Stimulated activated CD4-positive, alpha-beta T cell treated with anti-CD3 and anti-CD28 coated beads, Interleukin-1b, Interleukin-23, amount 100 ng/mL, for 4 hours (primary cell): ENCODE measurements at regions not wholly inside any gene's neighbourhood (a gene's known extent, or its start where the extent isn't known, plus 50 kb on each side); places are given as distances from the start of the nearest gene placed in this dataset.

Experiments used
- DNase-seq, 2 donors: peaks; one replicate each; pipeline ENCODE4 v3.0.0-alpha.2; 2020; ENCODE audit warnings: low read depth in 2 of 2

GRCh38 chr7:51802718-51803117 is 486.1 kb upstream of the COBL start:
- no peak for DNase-seq

GRCh38 chr7:51797371-51797770 is 480.8 kb upstream of the COBL start:
- no peak for DNase-seq

- DNase-seq: no peak
Measured at GRCh38 chr7:51792796-51793195, 476.2 kb upstream of the COBL start.

- DNase-seq: no peak
Measured at GRCh38 chr7:51789489-51789888, 472.9 kb upstream of the COBL start.

GRCh38 chr7:51786284-51786683 is 469.7 kb upstream of the COBL start:
- no peak for DNase-seq

- DNase-seq: no peak
Measured at GRCh38 chr7:51785876-51786275, 469.3 kb upstream of the COBL start.

- DNase-seq: no peak
Measured at GRCh38 chr7:51785171-51785570, 468.6 kb upstream of the COBL start.

- no peak for DNase-seq
Measured at GRCh38 chr7:51783241-51783640, 466.6 kb upstream of the COBL start.

GRCh38 chr7:51778121-51778520 is 461.5 kb upstream of the COBL start:
- DNase-seq: no peak

- no peak for DNase-seq
Measured at GRCh38 chr7:51774178-51774577, 457.6 kb upstream of the COBL start.

- no peak for DNase-seq
Measured at GRCh38 chr7:51772190-51772589, 455.6 kb upstream of the COBL start.

GRCh38 chr7:51764976-51765375 is 448.4 kb upstream of the COBL start:
- DNase-seq: no peak

- DNase-seq: no peak
Measured at GRCh38 chr7:51759985-51760384, 443.4 kb upstream of the COBL start.

GRCh38 chr7:51757960-51758359 is 441.4 kb upstream of the COBL start:
- no peak for DNase-seq

GRCh38 chr7:51732951-51733350 is 416.3 kb upstream of the COBL start:
- no peak for DNase-seq

- no peak for DNase-seq
Measured at GRCh38 chr7:51732116-51732515, 415.5 kb upstream of the COBL start.

- no peak for DNase-seq
Measured at GRCh38 chr7:51731075-51731474, 414.5 kb upstream of the COBL start.

GRCh38 chr7:51727441-51727840 is 410.8 kb upstream of the COBL start:
- DNase-seq: no peak

GRCh38 chr7:51706851-51707250 is 390.2 kb upstream of the COBL start:
- DNase-seq: no peak

GRCh38 chr7:51705701-51706100 is 389.1 kb upstream of the COBL start:
- DNase-seq: no peak

- DNase-seq: no peak
Measured at GRCh38 chr7:51702673-51703072, 386.1 kb upstream of the COBL start.

- no peak for DNase-seq
Measured at GRCh38 chr7:51701935-51702334, 385.3 kb upstream of the COBL start.

- DNase-seq: no peak
Measured at GRCh38 chr7:51700593-51701215, 384.1 kb upstream of the COBL start.

GRCh38 chr7:51693258-51693657 is 376.6 kb upstream of the COBL start:
- DNase-seq: no peak
